ENCODE measurements at regions not wholly inside any gene's neighbourhood (a gene's known extent, or its start where the extent isn't known, plus 50 kb on each side); places are given as distances from the start of the nearest gene placed in this dataset.

- H3K36me3 ChIP-seq (ENCODE audit: insufficient read depth), result no peaks in the 10 kb centered on the region
- TF ChIP-seq ETS1 (IDR thresholded peaks at IDR 0.05) (no peak), CTCF (conservative IDR thresholded peaks at IDR 0.05; ENCODE audit: low read depth in 2 of 2) (no peak), POLR2AphosphoS5 (IDR thresholded peaks at IDR 0.05; ENCODE audit: low read depth) (no peak), EZH2 (IDR thresholded peaks at IDR 0.05; ENCODE audit: low read depth, unreplicated experiment) (no peak), JUNB (IDR thresholded peaks at IDR 0.05; ENCODE audit: unreplicated experiment) (no peak), ZNF114 (CRISPR knock-in tag; IDR thresholded peaks at IDR 0.05) (no peak), NANOG (IDR thresholded peaks at IDR 0.05; ENCODE audit: borderline replicate concordance) (no peak)
- TF ChIP-seq, protein P1, sequence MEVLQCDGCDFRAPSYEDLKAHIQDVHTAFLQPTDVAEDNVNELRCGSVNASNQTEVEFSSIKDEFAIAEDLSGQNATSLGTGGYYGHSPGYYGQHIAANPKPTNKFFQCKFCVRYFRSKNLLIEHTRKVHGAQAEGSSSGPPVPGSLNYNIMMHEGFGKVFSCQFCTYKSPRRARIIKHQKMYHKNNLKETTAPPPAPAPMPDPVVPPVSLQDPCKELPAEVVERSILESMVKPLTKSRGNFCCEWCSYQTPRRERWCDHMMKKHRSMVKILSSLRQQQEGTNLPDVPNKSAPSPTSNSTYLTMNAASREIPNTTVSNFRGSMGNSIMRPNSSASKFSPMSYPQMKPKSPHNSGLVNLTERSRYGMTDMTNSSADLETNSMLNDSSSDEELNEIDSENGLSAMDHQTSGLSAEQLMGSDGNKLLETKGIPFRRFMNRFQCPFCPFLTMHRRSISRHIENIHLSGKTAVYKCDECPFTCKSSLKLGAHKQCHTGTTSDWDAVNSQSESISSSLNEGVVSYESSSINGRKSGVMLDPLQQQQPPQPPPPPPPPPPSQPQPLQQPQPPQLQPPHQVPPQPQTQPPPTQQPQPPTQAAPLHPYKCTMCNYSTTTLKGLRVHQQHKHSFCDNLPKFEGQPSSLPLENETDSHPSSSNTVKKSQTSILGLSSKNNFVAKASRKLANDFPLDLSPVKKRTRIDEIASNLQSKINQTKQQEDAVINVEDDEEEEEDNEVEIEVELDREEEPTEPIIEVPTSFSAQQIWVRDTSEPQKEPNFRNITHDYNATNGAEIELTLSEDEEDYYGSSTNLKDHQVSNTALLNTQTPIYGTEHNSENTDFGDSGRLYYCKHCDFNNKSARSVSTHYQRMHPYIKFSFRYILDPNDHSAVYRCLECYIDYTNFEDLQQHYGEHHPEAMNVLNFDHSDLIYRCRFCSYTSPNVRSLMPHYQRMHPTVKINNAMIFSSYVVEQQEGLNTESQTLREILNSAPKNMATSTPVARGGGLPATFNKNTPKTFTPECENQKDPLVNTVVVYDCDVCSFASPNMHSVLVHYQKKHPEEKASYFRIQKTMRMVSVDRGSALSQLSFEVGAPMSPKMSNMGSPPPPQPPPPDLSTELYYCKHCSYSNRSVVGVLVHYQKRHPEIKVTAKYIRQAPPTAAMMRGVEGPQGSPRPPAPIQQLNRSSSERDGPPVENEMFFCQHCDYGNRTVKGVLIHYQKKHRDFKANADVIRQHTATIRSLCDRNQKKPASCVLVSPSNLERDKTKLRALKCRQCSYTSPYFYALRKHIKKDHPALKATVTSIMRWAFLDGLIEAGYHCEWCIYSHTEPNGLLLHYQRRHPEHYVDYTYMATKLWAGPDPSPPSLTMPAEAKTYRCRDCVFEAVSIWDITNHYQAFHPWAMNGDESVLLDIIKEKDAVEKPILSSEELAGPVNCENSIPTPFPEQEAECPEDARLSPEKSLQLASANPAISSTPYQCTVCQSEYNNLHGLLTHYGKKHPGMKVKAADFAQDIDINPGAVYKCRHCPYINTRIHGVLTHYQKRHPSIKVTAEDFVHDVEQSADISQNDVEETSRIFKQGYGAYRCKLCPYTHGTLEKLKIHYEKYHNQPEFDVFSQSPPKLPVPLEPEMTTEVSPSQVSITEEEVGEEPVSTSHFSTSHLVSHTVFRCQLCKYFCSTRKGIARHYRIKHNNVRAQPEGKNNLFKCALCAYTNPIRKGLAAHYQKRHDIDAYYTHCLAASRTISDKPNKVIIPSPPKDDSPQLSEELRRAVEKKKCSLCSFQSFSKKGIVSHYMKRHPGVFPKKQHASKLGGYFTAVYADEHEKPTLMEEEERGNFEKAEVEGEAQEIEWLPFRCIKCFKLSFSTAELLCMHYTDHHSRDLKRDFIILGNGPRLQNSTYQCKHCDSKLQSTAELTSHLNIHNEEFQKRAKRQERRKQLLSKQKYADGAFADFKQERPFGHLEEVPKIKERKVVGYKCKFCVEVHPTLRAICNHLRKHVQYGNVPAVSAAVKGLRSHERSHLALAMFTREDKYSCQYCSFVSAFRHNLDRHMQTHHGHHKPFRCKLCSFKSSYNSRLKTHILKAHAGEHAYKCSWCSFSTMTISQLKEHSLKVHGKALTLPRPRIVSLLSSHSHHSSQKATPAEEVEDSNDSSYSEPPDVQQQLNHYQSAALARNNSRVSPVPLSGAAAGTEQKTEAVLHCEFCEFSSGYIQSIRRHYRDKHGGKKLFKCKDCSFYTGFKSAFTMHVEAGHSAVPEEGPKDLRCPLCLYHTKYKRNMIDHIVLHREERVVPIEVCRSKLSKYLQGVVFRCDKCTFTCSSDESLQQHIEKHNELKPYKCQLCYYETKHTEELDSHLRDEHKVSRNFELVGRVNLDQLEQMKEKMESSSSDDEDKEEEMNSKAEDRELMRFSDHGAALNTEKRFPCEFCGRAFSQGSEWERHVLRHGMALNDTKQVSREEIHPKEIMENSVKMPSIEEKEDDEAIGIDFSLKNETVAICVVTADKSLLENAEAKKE (CRISPR knock-in tag; IDR thresholded peaks at IDR 0.05), result no peak
- H2AFZ ChIP-seq, result no peak overlapping the region
- no peak overlapping the region for H3K27ac Mint-ChIP-seq
- H3K9me3 Mint-ChIP-seq, result peaks cover 2% of the 10 kb centered on the region; the same call in 2 of the 3 replicates
- H3K27me3 Mint-ChIP-seq (ENCODE audit: insufficient read depth, low read depth, poor library complexity), result no peaks in the 10 kb centered on the region
- no peaks in the 10 kb centered on the region for H3K4me1 ChIP-seq (ENCODE audit: insufficient read depth)
- no peak overlapping the region for H3K4me3 Mint-ChIP-seq
- no peak overlapping the region for H3K4me3 ChIP-seq
- no peak overlapping the region for H3K4me2 ChIP-seq
- no peaks in the 10 kb centered on the region for H3K9me2 ChIP-seq (ENCODE audit: insufficient read depth)
- H3K79me2 ChIP-seq (replicated peaks; ENCODE audit: insufficient read depth), result no peaks in the 10 kb centered on the region
- H3K4me1 Mint-ChIP-seq, result no peaks in the 10 kb centered on the region
- no peak for ATAC-seq
- H4K20me1 ChIP-seq (replicated peaks; ENCODE audit: insufficient read depth), result no peaks in the 10 kb centered on the region
- H3F3A ChIP-seq (replicated peaks; ENCODE audit: low read depth), result no peaks in the 10 kb centered on the region
- no peaks in the 10 kb centered on the region for H3K36me3 Mint-ChIP-seq (ENCODE audit: low read depth)
- H3K27me3 ChIP-seq (ENCODE audit: insufficient read depth), result no peaks in the 10 kb centered on the region
- H3K27ac ChIP-seq (ENCODE audit: low read depth), result no peak overlapping the region
- DNase-seq (ENCODE audit: low spot score), result no peak
These were observed 832.1 kb downstream of the SORCS3 start for GRCh38 chr10:105473170-105473569.

Measured in GM23338 (cell line).